SK-N-MC (cell line): ENCODE measurements at regions not wholly inside any gene's neighbourhood (a gene's known extent, or its start where the extent isn't known, plus 50 kb on each side); places are given as distances from the start of the nearest gene placed in this dataset.

Experiments
- FOXP2 ChIP-seq: optimal IDR thresholded peaks from 2 replicates; pipeline ENCODE3; 2011; ENCODE audit warnings: mild to moderate bottlenecking, moderate library complexity; ENCODE audit not compliant: insufficient read depth; ENCODE audit errors: extremely low read length, control extremely low read depth
- POLR2AphosphoS5 ChIP-seq: IDR thresholded peaks from 2 replicates; pipeline ENCODE4 v1.6.1; 2012; ENCODE audit warnings: mild to moderate bottlenecking, low read depth, low read length, borderline replicate concordance

- TF ChIP-seq POLR2AphosphoS5 (no peak), FOXP2 (no peak)
Observed at GRCh38 chr3:72229952-72230351, 445.0 kb upstream of the PROK2 start.
